Duodenal mucosa (tissue), 2 donors: ENCODE measurements at regions not wholly inside any gene's neighbourhood (a gene's known extent, or its start where the extent isn't known, plus 50 kb on each side); places are given as distances from the start of the nearest gene placed in this dataset.

Experiments used
- H3K27ac ChIP-seq: one replicate; pipeline ENCODE4 v1.7.0; 2013; ENCODE audit warnings: low read depth, low read length
- H3K27me3 ChIP-seq, 2 donors: one replicate each; pipeline ENCODE4 v1.7.0; 2013; ENCODE audit warnings: low read length in 2 of 2, control low read depth in 1 of 2; ENCODE audit not compliant: insufficient read depth in 2 of 2, control insufficient read depth in 1 of 2
- H3K36me3 ChIP-seq, 2 donors: one replicate each; pipeline ENCODE4 v1.7.0; 2013; ENCODE audit warnings: low read length in 2 of 2, control low read depth in 1 of 2; ENCODE audit not compliant: insufficient read depth in 2 of 2, control insufficient read depth in 1 of 2
- H3K4me1 ChIP-seq, 2 donors: one replicate each; pipeline ENCODE4 v1.7.0; 2013; ENCODE audit warnings: low read length in 2 of 2, control low read depth in 1 of 2; ENCODE audit not compliant: insufficient read depth in 2 of 2, control insufficient read depth in 1 of 2
- H3K4me3 ChIP-seq, 2 donors: one replicate each; pipeline ENCODE4 v1.7.0; 2013; ENCODE audit warnings: low read length in 2 of 2, low read depth in 1 of 2
- H3K9ac ChIP-seq, 2 donors: one replicate each; pipeline ENCODE4 v1.7.0; 2013; ENCODE audit warnings: low read length in 2 of 2, low read depth in 1 of 2
- H3K9me3 ChIP-seq, 2 donors: one replicate each; pipeline ENCODE4 v1.7.0; 2013; ENCODE audit warnings: low read length in 2 of 2, control low read depth in 1 of 2; ENCODE audit not compliant: control insufficient read depth in 1 of 2

DNA sequence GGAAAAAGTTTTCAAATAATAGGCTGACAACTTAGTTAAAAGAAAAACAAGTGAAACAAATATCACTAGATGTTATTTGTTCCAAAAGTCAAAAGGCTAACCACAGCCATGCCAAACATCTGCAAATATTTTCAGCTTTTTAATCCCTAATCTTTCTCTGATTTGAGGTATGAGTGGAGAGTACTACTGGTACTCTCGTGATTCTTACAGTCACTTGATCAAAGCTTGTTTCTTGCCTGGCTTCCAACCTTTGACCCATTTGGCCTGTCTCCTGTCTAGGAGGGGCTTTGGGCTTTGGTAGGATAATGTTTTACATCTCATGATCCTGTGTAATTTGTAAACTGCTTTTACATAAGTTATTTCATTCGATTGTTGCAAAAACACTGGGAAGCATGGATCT, 301.8 kb upstream of the SORL1-AS1 start:
- no peaks in the 10 kb centered on the region for H3K9me3 ChIP-seq
- H3K4me1 ChIP-seq: no peaks in the 10 kb centered on the region
- H3K27me3 ChIP-seq: no peaks in the 10 kb centered on the region
- H3K4me3 ChIP-seq: no peak overlapping the region
- no peak overlapping the region for H3K27ac ChIP-seq
- H3K36me3 ChIP-seq: no peaks in the 10 kb centered on the region
- H3K9ac ChIP-seq: no peak overlapping the region

DNA sequence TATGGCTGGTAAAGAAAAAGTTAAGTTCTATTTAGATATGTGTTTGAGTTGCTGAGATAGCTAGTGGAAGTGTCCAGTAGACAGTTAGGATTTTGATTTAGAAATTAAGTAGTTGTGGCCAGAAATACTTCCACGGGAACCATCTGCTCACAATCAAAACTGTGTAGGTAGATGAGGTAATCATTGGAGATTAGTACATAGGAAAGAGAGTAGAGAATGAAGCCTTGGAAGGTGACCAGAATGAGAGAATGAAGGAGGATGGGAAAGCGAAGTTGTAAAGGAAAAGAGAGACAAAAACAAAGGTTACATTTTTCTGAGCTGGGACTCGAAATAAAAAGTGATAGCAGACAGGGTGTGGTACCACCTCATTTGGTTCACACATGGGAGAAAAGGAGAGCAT, 296.9 kb upstream of the SORL1-AS1 start:
- Histone ChIP-seq H3K9ac (no peak overlapping the region), H3K36me3 (no peaks in the 10 kb centered on the region), H3K4me3 (no peak overlapping the region), H3K9me3 (no peaks in the 10 kb centered on the region), H3K27me3 (no peaks in the 10 kb centered on the region), H3K27ac (no peak overlapping the region), H3K4me1 (no peaks in the 10 kb centered on the region)

GRCh38 chr11:121748068-121748467, 295.3 kb upstream of the SORL1-AS1 start:
- H3K4me1 ChIP-seq: no peaks in the 10 kb centered on the region
- no peaks in the 10 kb centered on the region for H3K36me3 ChIP-seq
- no peaks in the 10 kb centered on the region for H3K9me3 ChIP-seq
- H3K27ac ChIP-seq: no peak overlapping the region
- H3K9ac ChIP-seq: no peak overlapping the region
- H3K27me3 ChIP-seq: no peaks in the 10 kb centered on the region
- H3K4me3 ChIP-seq: no peak overlapping the region

- H3K36me3 ChIP-seq: no peaks in the 10 kb centered on the region
- H3K9me3 ChIP-seq: no peaks in the 10 kb centered on the region
- H3K4me1 ChIP-seq: no peaks in the 10 kb centered on the region
- no peak overlapping the region for H3K27ac ChIP-seq
- H3K4me3 ChIP-seq: no peak overlapping the region
- H3K27me3 ChIP-seq: no peaks in the 10 kb centered on the region
- H3K9ac ChIP-seq: no peak overlapping the region
Observed at GRCh38 chr11:121743285-121743684, 290.5 kb upstream of the SORL1-AS1 start.

DNA sequence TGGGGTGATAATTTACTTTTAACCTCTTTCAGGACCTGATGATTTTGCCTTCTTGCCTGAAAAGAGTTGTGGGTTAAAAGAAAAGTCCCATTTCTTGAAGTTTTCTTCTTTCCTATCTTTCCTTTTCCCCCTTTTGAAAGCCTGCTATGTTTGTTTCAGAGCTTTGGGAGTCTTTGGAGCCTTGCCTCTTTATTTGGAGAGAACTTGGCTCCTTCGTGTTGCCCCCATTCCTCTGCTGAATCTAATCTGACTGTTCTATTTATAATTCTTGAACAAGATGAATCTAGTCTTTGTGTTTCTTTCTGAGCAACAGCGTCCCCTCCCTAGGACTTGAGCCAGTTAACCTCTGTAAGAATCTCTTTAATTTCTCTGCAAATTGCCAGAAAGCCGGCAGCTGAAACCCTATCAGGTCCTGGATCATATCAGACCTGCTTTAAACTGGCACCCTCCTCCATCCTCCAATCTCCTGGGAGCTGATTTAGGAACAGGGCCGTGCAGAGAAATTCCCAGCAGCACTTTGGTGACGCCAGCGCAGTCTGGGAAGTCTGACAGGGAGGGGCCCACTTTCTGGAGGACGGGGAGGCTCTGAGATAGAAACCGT, 289.1 kb upstream of the SORL1-AS1 start:
- Histone ChIP-seq H3K9me3 (no peaks in the 10 kb centered on the region), H3K4me3 (no peak overlapping the region), H3K9ac (no peak overlapping the region), H3K36me3 (no peaks in the 10 kb centered on the region), H3K4me1 (no peaks in the 10 kb centered on the region), H3K27ac (peak overlapping the region; percentile 17), H3K27me3 (no peaks in the 10 kb centered on the region)

DNA sequence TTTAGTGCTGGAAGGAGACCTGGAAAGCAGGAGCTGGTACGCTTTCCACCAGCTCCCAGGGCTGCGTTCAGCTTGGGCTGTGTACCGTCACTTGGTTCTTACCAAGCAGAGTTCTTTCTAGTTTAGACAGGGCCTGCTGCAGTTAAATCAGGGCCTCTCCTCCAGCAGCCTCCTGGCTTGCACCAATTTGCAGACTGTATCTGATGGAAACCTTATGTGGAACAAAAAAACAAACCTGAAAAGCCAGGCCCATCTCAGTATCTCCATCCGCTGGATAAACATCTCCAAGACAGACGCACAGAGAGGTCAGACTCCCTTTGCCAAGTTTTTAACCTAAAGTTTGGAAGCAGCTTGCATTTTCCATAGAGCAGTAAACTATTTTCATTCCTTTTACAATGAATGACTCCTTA, 288.6 kb upstream of the SORL1-AS1 start:
- Histone ChIP-seq H3K27ac (peak overlapping the region; percentile 17), H3K4me3 (no peak overlapping the region), H3K9me3 (no peaks in the 10 kb centered on the region), H3K36me3 (no peaks in the 10 kb centered on the region), H3K4me1 (no peaks in the 10 kb centered on the region), H3K9ac (no peak overlapping the region), H3K27me3 (no peaks in the 10 kb centered on the region)

DNA sequence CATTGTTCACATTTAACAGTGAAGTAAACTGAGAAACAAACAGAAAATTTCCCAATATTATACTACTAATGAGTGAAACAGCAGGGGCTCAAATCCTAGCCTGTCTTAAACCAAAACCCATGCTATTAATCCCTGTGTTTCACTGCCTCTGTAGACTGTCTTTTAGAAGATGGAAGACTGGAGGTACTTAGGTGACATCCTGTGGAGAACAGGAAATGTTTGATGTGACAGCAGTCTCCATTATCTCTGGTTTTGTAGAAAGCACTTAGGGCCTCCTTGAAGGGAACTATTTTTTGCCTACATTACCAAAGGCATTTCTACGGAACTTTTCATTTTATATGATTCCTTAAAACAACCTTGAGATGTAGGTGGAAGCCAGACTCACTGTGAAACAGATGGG, 288.1 kb upstream of the SORL1-AS1 start:
- Histone ChIP-seq H3K9me3 (no peaks in the 10 kb centered on the region), H3K4me3 (no peak overlapping the region), H3K4me1 (no peaks in the 10 kb centered on the region), H3K9ac (no peak overlapping the region), H3K27me3 (no peaks in the 10 kb centered on the region), H3K36me3 (no peaks in the 10 kb centered on the region), H3K27ac (no peak overlapping the region)

- Histone ChIP-seq H3K4me3 (no peak overlapping the region), H3K9me3 (no peaks in the 10 kb centered on the region), H3K27me3 (no peaks in the 10 kb centered on the region), H3K36me3 (no peaks in the 10 kb centered on the region), H3K9ac (no peak overlapping the region), H3K27ac (no peak overlapping the region), H3K4me1 (no peaks in the 10 kb centered on the region)
Observed at GRCh38 chr11:121733858-121734257, 281.1 kb upstream of the SORL1-AS1 start.

- H3K9ac ChIP-seq: no peak overlapping the region
- H3K9me3 ChIP-seq: no peaks in the 10 kb centered on the region
- no peaks in the 10 kb centered on the region for H3K4me1 ChIP-seq
- no peak overlapping the region for H3K27ac ChIP-seq
- peaks cover 4 to 6% of the 10 kb centered on the region in 2 donors for H3K27me3 ChIP-seq
- H3K36me3 ChIP-seq: no peaks in the 10 kb centered on the region
- H3K4me3 ChIP-seq: no peak overlapping the region
Observed at GRCh38 chr11:121727942-121728341, 275.2 kb upstream of the SORL1-AS1 start.

DNA sequence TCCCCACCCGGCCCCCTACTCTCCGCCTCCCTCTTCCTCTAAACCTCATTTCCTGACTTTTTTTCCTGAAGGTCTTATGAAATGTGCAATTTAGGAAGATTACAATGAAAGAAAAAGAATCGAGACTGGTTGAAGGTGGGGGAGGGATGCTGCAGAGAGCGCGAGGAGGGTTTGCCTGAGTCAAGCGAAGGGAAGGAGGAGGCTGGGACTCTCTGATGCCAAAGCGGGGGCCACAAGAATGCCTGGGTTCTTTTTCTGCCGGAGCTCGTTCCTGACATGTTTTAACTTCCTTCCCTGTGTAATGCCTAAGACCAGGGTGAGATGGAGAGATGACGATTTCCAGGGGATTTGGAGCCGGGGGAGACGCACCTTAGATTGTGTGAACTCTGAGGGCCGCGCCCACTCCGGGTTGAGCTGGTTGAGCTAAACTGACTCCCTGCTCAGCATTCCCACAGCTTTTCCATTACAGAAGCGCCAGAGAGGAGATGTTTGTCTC, 270.5 kb upstream of the SORL1-AS1 start:
- no peaks in the 10 kb centered on the region for H3K36me3 ChIP-seq
- H3K27ac ChIP-seq: peak overlapping the region; percentile 20
- peak overlapping the region in 1 of 2 donors; percentile 43 for H3K4me3 ChIP-seq
- no peaks in the 10 kb centered on the region for H3K9me3 ChIP-seq
- no peak overlapping the region for H3K9ac ChIP-seq
- no peaks in the 10 kb centered on the region for H3K4me1 ChIP-seq
- peaks cover 4 to 9% of the 10 kb centered on the region in 2 donors for H3K27me3 ChIP-seq
